ENCODE measurements at regions not wholly inside any gene's neighbourhood (a gene's known extent, or its start where the extent isn't known, plus 50 kb on each side); places are given as distances from the start of the nearest gene placed in this dataset.

DNA sequence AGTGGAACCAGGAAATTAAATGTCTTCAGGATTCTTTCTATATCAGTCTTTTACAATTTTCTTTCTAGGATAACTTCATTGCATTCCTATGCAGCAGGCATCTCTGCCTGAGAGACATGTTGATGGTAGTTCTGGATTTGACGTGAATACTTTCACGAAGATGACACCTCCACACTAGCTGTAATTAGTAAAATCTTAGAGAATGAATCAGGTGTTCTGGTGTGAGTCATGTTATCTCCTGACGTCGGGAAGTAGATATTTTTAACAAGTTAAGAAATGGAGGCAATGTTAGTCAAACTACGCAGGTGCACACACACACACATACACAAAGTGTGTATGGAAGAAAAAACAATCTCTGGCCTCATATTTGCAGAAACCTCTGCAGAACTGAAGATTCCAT, 1661.3 kb upstream of the MIR17HG start:
- no peaks in the 10 kb centered on the region for H3K9me3 ChIP-seq (ENCODE audit: control insufficient read depth, insufficient read depth, low read depth, low read length)
- no peaks in the 10 kb centered on the region for H3K36me3 ChIP-seq (ENCODE audit: control insufficient read depth in 2 of 2, insufficient read depth in 1 of 2, low read length in 2 of 2)
- no peak overlapping the region for H3K27ac ChIP-seq (ENCODE audit: extremely low read depth, low read depth, low read length)
- H3K4me3 ChIP-seq (ENCODE audit: low read depth, low read length): no peak overlapping the region
- TF ChIP-seq ZBTB7A (tag by site-specific recombination; IDR thresholded peaks at IDR 0.05; ENCODE audit: low read depth): no peak
- H3K4me1 ChIP-seq (ENCODE audit: control insufficient read depth, insufficient read depth, low read length): no peaks in the 10 kb centered on the region
- POLR2A ChIA-PET: no interaction called here
- CTCF ChIA-PET: no interaction called here

DNA sequence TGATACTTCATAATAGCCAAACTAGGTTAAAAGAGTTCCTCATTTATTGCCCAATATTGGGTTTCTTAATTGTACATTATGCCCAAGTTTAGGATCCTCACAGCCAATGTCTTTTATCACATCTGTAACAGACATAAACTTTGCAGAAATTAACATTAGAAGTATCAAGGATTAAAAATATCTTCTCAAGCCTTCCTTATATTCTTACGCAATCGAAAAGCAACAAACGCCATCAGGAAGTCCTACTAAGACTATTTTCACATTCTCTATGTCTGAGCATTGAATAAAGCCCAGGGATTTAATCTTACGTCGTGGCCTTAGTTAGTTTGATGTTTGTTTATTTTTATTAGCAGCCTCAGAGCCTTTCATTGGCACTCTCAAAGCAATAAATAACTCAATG, 1660.4 kb upstream of the MIR17HG start:
- H3K4me1 ChIP-seq (ENCODE audit: control insufficient read depth, insufficient read depth, low read length): no peaks in the 10 kb centered on the region
- no peaks in the 10 kb centered on the region for H3K36me3 ChIP-seq (ENCODE audit: control insufficient read depth in 2 of 2, insufficient read depth in 1 of 2, low read length in 2 of 2)
- ChIA-PET CTCF (no interaction called here), POLR2A (no interaction called here)
- no peak overlapping the region for H3K27ac ChIP-seq (ENCODE audit: extremely low read depth, low read depth, low read length)
- no peak for TF ChIP-seq ZNF112 (tag by site-specific recombination; IDR thresholded peaks at IDR 0.05)
- TF ChIP-seq TCF7L2 (IDR thresholded peaks at IDR 0.05; ENCODE audit: borderline replicate concordance, low read depth, low read length): no peak
- TF ChIP-seq ZNF24 (tag by site-specific recombination; IDR thresholded peaks at IDR 0.05): no peak
- TF ChIP-seq ZNF658 (tag by site-specific recombination; IDR thresholded peaks at IDR 0.05): no peak
- TF ChIP-seq ZNF621 (tag by site-specific recombination; IDR thresholded peaks at IDR 0.05): no peak
- TF ChIP-seq, protein P1, sequence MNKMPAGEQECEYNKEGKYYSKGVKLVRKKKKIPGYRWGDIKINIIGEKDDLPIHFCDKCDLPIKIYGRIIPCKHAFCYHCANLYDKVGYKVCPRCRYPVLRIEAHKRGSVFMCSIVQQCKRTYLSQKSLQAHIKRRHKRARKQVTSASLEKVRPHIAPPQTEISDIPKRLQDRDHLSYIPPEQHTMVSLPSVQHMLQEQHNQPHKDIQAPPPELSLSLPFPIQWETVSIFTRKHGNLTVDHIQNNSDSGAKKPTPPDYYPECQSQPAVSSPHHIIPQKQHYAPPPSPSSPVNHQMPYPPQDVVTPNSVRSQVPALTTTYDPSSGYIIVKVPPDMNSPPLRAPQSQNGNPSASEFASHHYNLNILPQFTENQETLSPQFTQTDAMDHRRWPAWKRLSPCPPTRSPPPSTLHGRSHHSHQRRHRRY (tag by site-specific recombination; IDR thresholded peaks at IDR 0.05): no peak
- TF ChIP-seq ZNF121 (tag by site-specific recombination; IDR thresholded peaks at IDR 0.05): no peak
- no peak for TF ChIP-seq ZNF777 (tag by site-specific recombination; IDR thresholded peaks at IDR 0.05; ENCODE audit: borderline replicate concordance)
- H3K4me3 ChIP-seq (ENCODE audit: low read depth, low read length): no peak overlapping the region
- no peaks in the 10 kb centered on the region for H3K9me3 ChIP-seq (ENCODE audit: control insufficient read depth, insufficient read depth, low read depth, low read length)

DNA sequence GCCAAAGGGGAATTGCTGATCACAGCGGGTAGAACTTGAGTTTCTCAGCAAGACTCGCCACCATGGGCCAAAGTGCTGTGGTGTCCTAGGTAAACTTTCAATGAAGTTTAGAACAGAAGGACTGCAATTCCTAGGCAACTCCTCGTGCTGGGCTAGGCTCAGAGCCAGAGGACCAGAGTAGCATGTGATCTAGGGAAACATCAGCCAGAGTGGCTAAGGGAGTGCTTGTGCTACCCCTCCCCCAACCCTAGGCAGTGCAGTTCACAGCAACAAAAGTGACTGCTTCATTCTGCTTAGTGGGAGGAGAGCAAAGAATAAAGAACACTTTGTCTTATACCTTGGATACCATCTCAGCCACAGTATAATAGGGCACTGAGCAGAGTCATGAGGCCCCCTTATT, 1658.6 kb upstream of the MIR17HG start:
- Histone ChIP-seq H3K4me1 (ENCODE audit: control insufficient read depth, insufficient read depth, low read length) (no peaks in the 10 kb centered on the region), H3K36me3 (ENCODE audit: control insufficient read depth in 2 of 2, insufficient read depth in 1 of 2, low read length in 2 of 2) (no peaks in the 10 kb centered on the region), H3K4me3 (ENCODE audit: low read depth, low read length) (no peak overlapping the region), H3K27ac (ENCODE audit: extremely low read depth, low read depth, low read length) (no peak overlapping the region), H3K9me3 (ENCODE audit: control insufficient read depth, insufficient read depth, low read depth, low read length) (no peaks in the 10 kb centered on the region)
- peak; percentile 66 for TF ChIP-seq TRIM28 (IDR thresholded peaks at IDR 0.05; ENCODE audit: borderline replicate concordance, low read length)
- no peak for TF ChIP-seq ZNF830 (tag by site-specific recombination; IDR thresholded peaks at IDR 0.05; ENCODE audit: low read depth)
- POLR2A ChIA-PET: no interaction called here
- CTCF ChIA-PET: interaction anchor here (0.7 kb wide), 1 partner anchor 1708 kb away, joined by 3 read pairs; no protein-coding TSS in a partner anchor

DNA sequence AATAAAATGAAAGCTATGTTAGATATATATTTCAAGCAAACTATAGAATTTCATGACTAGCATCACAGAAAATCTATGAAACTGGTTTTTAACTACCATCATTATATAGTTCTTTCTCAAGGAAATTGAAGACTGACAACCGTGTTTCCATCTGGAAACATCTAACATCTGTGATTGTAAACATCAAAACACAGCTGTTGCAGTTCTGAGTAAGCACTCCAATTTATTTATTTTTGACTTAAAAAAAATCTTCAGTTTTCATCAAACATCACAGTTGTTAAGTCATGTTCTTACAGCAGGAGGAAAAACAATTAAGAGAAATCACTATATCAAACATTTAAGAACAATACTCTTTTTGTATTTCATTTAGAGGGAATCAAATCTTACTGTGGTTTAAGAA, 1653.0 kb upstream of the MIR17HG start:
- no peaks in the 10 kb centered on the region for H3K9me3 ChIP-seq (ENCODE audit: control insufficient read depth, insufficient read depth, low read depth, low read length)
- H3K27ac ChIP-seq (ENCODE audit: extremely low read depth, low read depth, low read length): no peak overlapping the region
- H3K4me3 ChIP-seq (ENCODE audit: low read depth, low read length): no peak overlapping the region
- ChIA-PET POLR2A (no interaction called here), CTCF (interaction anchor here (2.1 kb wide), 1 partner anchor 12 kb away, joined by 4 read pairs; no protein-coding TSS in a partner anchor)
- no peaks in the 10 kb centered on the region for H3K36me3 ChIP-seq (ENCODE audit: control insufficient read depth in 2 of 2, insufficient read depth in 1 of 2, low read length in 2 of 2)
- H3K4me1 ChIP-seq (ENCODE audit: control insufficient read depth, insufficient read depth, low read length): no peaks in the 10 kb centered on the region
- TF ChIP-seq, protein P2, sequence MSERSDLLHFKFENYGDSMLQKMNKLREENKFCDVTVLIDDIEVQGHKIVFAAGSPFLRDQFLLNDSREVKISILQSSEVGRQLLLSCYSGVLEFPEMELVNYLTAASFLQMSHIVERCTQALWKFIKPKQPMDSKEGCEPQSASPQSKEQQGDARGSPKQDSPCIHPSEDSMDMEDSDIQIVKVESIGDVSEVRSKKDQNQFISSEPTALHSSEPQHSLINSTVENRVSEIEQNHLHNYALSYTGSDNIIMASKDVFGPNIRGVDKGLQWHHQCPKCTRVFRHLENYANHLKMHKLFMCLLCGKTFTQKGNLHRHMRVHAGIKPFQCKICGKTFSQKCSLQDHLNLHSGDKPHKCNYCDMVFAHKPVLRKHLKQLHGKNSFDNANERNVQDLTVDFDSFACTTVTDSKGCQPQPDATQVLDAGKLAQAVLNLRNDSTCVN (tag by site-specific recombination; optimal IDR thresholded peaks at IDR 0.05): no peak
- TF ChIP-seq ZBTB21 (tag by site-specific recombination; IDR thresholded peaks at IDR 0.05) (no peak), EGR2 (tag by site-specific recombination; IDR thresholded peaks at IDR 0.05; ENCODE audit: low read depth) (no peak), TRIM28 (IDR thresholded peaks at IDR 0.05; ENCODE audit: borderline replicate concordance, low read length) (no peak)
- TF ChIP-seq, protein P3, sequence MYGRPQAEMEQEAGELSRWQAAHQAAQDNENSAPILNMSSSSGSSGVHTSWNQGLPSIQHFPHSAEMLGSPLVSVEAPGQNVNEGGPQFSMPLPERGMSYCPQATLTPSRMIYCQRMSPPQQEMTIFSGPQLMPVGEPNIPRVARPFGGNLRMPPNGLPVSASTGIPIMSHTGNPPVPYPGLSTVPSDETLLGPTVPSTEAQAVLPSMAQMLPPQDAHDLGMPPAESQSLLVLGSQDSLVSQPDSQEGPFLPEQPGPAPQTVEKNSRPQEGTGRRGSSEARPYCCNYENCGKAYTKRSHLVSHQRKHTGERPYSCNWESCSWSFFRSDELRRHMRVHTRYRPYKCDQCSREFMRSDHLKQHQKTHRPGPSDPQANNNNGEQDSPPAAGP (tag by site-specific recombination; IDR thresholded peaks at IDR 0.05): no peak
- TF ChIP-seq, protein P4, sequence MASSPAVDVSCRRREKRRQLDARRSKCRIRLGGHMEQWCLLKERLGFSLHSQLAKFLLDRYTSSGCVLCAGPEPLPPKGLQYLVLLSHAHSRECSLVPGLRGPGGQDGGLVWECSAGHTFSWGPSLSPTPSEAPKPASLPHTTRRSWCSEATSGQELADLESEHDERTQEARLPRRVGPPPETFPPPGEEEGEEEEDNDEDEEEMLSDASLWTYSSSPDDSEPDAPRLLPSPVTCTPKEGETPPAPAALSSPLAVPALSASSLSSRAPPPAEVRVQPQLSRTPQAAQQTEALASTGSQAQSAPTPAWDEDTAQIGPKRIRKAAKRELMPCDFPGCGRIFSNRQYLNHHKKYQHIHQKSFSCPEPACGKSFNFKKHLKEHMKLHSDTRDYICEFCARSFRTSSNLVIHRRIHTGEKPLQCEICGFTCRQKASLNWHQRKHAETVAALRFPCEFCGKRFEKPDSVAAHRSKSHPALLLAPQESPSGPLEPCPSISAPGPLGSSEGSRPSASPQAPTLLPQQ (tag by site-specific recombination; IDR thresholded peaks at IDR 0.05): no peak

Data from HEK293 (cell line).